Neural cell (in vitro differentiated cells): ENCODE measurements at regions not wholly inside any gene's neighbourhood (a gene's known extent, or its start where the extent isn't known, plus 50 kb on each side); places are given as distances from the start of the nearest gene placed in this dataset.

Source experiments
- H2AFZ ChIP-seq: fragments of 200-600, 300-800 bp; sonication (generic), shearing (Covaris generic); 2 replicates; pipeline ENCODE4 v1.6.0; 2014; ENCODE audit warnings: low read depth, mild to moderate bottlenecking, antibody characterized with exemption, low read length, moderate library complexity
- H3F3A ChIP-seq: fragments of 200-600 bp; shearing (Covaris generic); 2 replicates; pipeline ENCODE4 v1.6.1; 2016; ENCODE audit warnings: mild to moderate bottlenecking, moderate library complexity, mixed read lengths, antibody characterized with exemption, low read length; ENCODE audit not compliant: insufficient read depth, poor library complexity, severe bottlenecking
- H3K27ac ChIP-seq: fragments of 200-600, 300-800 bp; sonication (generic), shearing (Covaris generic); 2 replicates; pipeline ENCODE4 v1.5.1; 2014; ENCODE audit warnings: mild to moderate bottlenecking, low read length, moderate library complexity
- H3K27me3 ChIP-seq: fragments of 300-800, 200-600 bp; sonication (generic), shearing (Covaris generic); 2 replicates; pipeline ENCODE4 v1.6.0; 2014; ENCODE audit warnings: mild to moderate bottlenecking, low read depth, low read length, moderate library complexity; ENCODE audit not compliant: insufficient read depth
- H3K36me3 ChIP-seq: fragments of 300-800, 200-600 bp; sonication (generic), shearing (Covaris generic); 2 replicates; pipeline ENCODE4 v1.5.1; 2014; ENCODE audit warnings: mild to moderate bottlenecking, antibody characterized with exemption, low read length, moderate library complexity; ENCODE audit not compliant: insufficient read depth
- H3K4me2 ChIP-seq: fragments of 300-800, 200-600 bp; sonication (generic), shearing (Covaris generic); 2 replicates; pipeline ENCODE4 v1.6.0; 2014; ENCODE audit warnings: mild to moderate bottlenecking, low read length
- H3K4me3 ChIP-seq: fragments of 300-800, 200-600 bp; sonication (generic), shearing (Covaris generic); 2 replicates; pipeline ENCODE4 v1.5.1; 2014; ENCODE audit warnings: mild to moderate bottlenecking, low read length, moderate library complexity
- H3K79me2 ChIP-seq: fragments of 200-600 bp; shearing (Covaris generic); replicated peaks from 2 replicates; pipeline ENCODE4 v1.6.0; 2014; ENCODE audit warnings: mild to moderate bottlenecking, low read length, moderate library complexity; ENCODE audit not compliant: insufficient read depth
- H3K9ac ChIP-seq: fragments of 300-800, 200-600 bp; sonication (generic), shearing (Covaris generic); 2 replicates; pipeline ENCODE4 v1.6.1; 2016; ENCODE audit warnings: mild to moderate bottlenecking, low read length, mixed read lengths
- H3K9me2 ChIP-seq: fragments of 200-600 bp; shearing (Covaris generic); 2 replicates; pipeline ENCODE4 v1.6.1; 2016; ENCODE audit warnings: mild to moderate bottlenecking, low read length, mixed read lengths; ENCODE audit not compliant: insufficient read depth
- H3K9me3 ChIP-seq: fragments of 200-600, 300-800 bp; sonication (generic), shearing (Covaris generic); 2 replicates; pipeline ENCODE4 v1.6.1; 2016; ENCODE audit warnings: mild to moderate bottlenecking, mixed run types, low read length, moderate library complexity, mixed read lengths
- H4K20me1 ChIP-seq: fragments of 200-600 bp; shearing (Covaris generic); 2 replicates; pipeline ENCODE4 v1.6.1; 2016; ENCODE audit warnings: mild to moderate bottlenecking, mixed run types; ENCODE audit not compliant: insufficient read depth
- EP300 ChIP-seq: fragments of 450-650 bp; conservative IDR thresholded peaks from 2 replicates; pipeline ENCODE4 v1.6.1; 2014; ENCODE audit warnings: antibody characterized with exemption, mild to moderate bottlenecking, moderate library complexity; ENCODE audit not compliant: poor library complexity, severe bottlenecking
- EZH2 ChIP-seq: fragments of 200-600, 300-800 bp; shearing (Covaris generic), sonication (generic); IDR thresholded peaks from 2 replicates; pipeline ENCODE4 v1.6.1; 2014; ENCODE audit warnings: antibody characterized with exemption, low read length, borderline replicate concordance, mild to moderate bottlenecking; ENCODE audit not compliant: insufficient read depth, poor library complexity, severe bottlenecking
- MXI1 ChIP-seq: fragments of 450-650 bp; conservative IDR thresholded peaks from 2 replicates; pipeline ENCODE4 v1.6.1; 2014; ENCODE audit warnings: antibody characterized with exemption, mild to moderate bottlenecking; ENCODE audit not compliant: poor library complexity, severe bottlenecking
- POLR2AphosphoS5 ChIP-seq: IDR thresholded peaks from 2 replicates; pipeline ENCODE4 v1.6.1; 2012
- RAD21 ChIP-seq: fragments of 450-650 bp; conservative IDR thresholded peaks from 2 replicates; pipeline ENCODE4 v1.6.1; 2014; ENCODE audit warnings: antibody characterized with exemption, mild to moderate bottlenecking, moderate library complexity
- TAF1 ChIP-seq: IDR thresholded peaks from 2 replicates; pipeline ENCODE4 v1.6.1; 2012; ENCODE audit warnings: low read depth
- TF ChIP-seq, protein P1 (sequence below): IDR thresholded peaks from 2 replicates; pipeline ENCODE4 v1.6.1; 2012; ENCODE audit warnings: borderline replicate concordance
- TF ChIP-seq, protein P2 (sequence below): fragments of 450-650 bp; IDR thresholded peaks from 2 replicates; pipeline ENCODE4 v1.5.1; 2014; ENCODE audit warnings: antibody characterized with exemption, mild to moderate bottlenecking, moderate library complexity; ENCODE audit not compliant: poor library complexity, severe bottlenecking

DNA sequence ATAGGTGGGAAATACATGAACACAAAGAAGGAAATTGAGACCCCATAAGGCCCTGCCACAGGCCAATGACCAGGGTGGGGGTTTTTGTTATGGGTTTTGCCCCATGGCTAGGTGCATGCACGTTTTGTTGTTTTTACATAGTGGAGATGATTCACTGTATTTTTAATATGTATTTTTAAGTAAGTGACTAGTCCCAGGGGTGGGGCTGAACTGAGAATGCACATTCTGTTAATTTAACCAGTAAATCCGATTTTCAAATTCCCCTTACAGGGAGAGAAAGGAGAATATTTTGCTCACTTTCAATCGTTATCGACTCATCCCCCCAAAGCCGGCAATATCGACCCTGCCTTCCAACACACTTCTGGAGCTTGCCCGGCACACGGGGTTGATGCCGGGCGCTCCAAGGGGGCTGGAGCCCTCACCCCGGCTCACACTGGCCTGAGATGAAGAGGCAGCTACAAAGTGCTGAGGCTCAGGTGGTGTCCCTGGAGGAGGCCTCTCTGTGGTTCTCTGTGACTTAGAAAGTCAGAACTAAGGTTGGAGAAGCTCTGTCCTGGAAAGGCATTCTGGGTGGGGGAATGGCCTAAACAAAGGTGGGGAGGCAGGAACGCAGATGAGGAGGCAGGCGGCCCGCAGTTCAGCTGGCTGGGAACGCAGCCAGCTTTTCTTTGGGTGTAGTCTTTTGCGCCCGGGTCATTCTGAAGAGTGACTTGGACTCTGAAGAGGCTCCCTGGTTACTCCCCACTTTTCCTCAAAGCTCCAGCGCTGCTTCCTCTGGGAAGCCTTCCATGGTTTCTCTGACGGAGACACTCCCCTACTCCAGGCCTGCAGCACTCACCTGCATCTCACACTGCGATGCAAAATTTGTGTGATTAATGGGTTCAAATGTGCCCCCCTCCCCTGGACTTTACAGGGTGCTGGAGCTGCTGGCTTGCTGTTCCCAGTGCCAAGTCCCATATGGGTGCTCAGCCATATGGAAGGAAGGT, 50.7 kb upstream of the DLK1 start:
- H3K9ac ChIP-seq = peak overlapping the region; percentile 38
- peak overlapping the region; percentile 1 for H3K4me2 ChIP-seq

More for the DNA sequence above, 50.7 kb upstream of the DLK1 start:
- no peaks in the 10 kb centered on the region for H3K36me3 ChIP-seq
- TF ChIP-seq, protein P1, sequence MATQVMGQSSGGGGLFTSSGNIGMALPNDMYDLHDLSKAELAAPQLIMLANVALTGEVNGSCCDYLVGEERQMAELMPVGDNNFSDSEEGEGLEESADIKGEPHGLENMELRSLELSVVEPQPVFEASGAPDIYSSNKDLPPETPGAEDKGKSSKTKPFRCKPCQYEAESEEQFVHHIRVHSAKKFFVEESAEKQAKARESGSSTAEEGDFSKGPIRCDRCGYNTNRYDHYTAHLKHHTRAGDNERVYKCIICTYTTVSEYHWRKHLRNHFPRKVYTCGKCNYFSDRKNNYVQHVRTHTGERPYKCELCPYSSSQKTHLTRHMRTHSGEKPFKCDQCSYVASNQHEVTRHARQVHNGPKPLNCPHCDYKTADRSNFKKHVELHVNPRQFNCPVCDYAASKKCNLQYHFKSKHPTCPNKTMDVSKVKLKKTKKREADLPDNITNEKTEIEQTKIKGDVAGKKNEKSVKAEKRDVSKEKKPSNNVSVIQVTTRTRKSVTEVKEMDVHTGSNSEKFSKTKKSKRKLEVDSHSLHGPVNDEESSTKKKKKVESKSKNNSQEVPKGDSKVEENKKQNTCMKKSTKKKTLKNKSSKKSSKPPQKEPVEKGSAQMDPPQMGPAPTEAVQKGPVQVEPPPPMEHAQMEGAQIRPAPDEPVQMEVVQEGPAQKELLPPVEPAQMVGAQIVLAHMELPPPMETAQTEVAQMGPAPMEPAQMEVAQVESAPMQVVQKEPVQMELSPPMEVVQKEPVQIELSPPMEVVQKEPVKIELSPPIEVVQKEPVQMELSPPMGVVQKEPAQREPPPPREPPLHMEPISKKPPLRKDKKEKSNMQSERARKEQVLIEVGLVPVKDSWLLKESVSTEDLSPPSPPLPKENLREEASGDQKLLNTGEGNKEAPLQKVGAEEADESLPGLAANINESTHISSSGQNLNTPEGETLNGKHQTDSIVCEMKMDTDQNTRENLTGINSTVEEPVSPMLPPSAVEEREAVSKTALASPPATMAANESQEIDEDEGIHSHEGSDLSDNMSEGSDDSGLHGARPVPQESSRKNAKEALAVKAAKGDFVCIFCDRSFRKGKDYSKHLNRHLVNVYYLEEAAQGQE = no peak
- no peak for TF ChIP-seq RAD21
- TF ChIP-seq POLR2AphosphoS5 = no peak
- TF ChIP-seq MXI1 = no peak
- TF ChIP-seq EP300 = no peak
- no peak for TF ChIP-seq TAF1
- TF ChIP-seq, protein P2, sequence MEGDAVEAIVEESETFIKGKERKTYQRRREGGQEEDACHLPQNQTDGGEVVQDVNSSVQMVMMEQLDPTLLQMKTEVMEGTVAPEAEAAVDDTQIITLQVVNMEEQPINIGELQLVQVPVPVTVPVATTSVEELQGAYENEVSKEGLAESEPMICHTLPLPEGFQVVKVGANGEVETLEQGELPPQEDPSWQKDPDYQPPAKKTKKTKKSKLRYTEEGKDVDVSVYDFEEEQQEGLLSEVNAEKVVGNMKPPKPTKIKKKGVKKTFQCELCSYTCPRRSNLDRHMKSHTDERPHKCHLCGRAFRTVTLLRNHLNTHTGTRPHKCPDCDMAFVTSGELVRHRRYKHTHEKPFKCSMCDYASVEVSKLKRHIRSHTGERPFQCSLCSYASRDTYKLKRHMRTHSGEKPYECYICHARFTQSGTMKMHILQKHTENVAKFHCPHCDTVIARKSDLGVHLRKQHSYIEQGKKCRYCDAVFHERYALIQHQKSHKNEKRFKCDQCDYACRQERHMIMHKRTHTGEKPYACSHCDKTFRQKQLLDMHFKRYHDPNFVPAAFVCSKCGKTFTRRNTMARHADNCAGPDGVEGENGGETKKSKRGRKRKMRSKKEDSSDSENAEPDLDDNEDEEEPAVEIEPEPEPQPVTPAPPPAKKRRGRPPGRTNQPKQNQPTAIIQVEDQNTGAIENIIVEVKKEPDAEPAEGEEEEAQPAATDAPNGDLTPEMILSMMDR = no peak
- TF ChIP-seq EZH2 = no peak
- no peaks in the 10 kb centered on the region for H3K79me2 ChIP-seq
- H3K4me3 ChIP-seq = no peak overlapping the region
- no peaks in the 10 kb centered on the region for H3F3A ChIP-seq
- no peaks in the 10 kb centered on the region for H4K20me1 ChIP-seq
- H3K9me3 ChIP-seq = no peaks in the 10 kb centered on the region
- no peaks in the 10 kb centered on the region for H3K27me3 ChIP-seq
- no peaks in the 10 kb centered on the region for H3K9me2 ChIP-seq
- H2AFZ ChIP-seq = no peak overlapping the region
- peak overlapping the region; percentile 40 for H3K27ac ChIP-seq
